GM23338 (cell line): ENCODE measurements at regions not wholly inside any gene's neighbourhood (a gene's known extent, or its start where the extent isn't known, plus 50 kb on each side); places are given as distances from the start of the nearest gene placed in this dataset.
A peak's percentile ranks its signal among the peaks of the same experiment; 100 is the strongest.

Experiments
- ATAC-seq: fragments of 200-7000 bp; cut with Tn5 transposase; 3 replicates; pipeline ENCODE4 v1.9.1; 2020
- DNase-seq: peaks from one replicate; pipeline ENCODE4 v3.0.0-alpha.2; 2015; ENCODE audit warnings: low spot score
- H2AFZ ChIP-seq: fragments of 200-600 bp; sonication (generic); 2 replicates; pipeline ENCODE4 v1.8.0; 2016; ENCODE audit warnings: antibody characterized with exemption, mild to moderate bottlenecking, moderate library complexity
- H3F3A ChIP-seq: fragments of 200-600 bp; sonication (generic); replicated peaks from 2 replicates; pipeline ENCODE4 v1.8.0; 2017; ENCODE audit warnings: antibody characterized with exemption, mixed run types, low read depth
- H3K27ac ChIP-seq: fragments of 200-600 bp; sonication (generic); 2 replicates; pipeline ENCODE4 v1.6.1; 2016; ENCODE audit warnings: low read depth
- H3K27me3 ChIP-seq: fragments of 200-600 bp; sonication (generic); 2 replicates; pipeline ENCODE4 v1.8.0; 2016; ENCODE audit warnings: mild to moderate bottlenecking, mixed run types, moderate library complexity; ENCODE audit not compliant: insufficient read depth
- H3K36me3 ChIP-seq: fragments of 200-600 bp; sonication (generic); 2 replicates; pipeline ENCODE4 v1.8.0; 2016; ENCODE audit warnings: mild to moderate bottlenecking; ENCODE audit not compliant: insufficient read depth
- H3K4me1 ChIP-seq: fragments of 200-600 bp; sonication (generic); 2 replicates; pipeline ENCODE4 v1.8.0; 2016; ENCODE audit warnings: mild to moderate bottlenecking, moderate library complexity; ENCODE audit not compliant: insufficient read depth
- H3K4me2 ChIP-seq: fragments of 200-600 bp; sonication (generic); 2 replicates; pipeline ENCODE4 v1.7.1; 2017; ENCODE audit warnings: mixed run types
- H3K4me3 ChIP-seq: fragments of 200-600 bp; sonication (generic); 2 replicates; pipeline ENCODE4 v1.6.1; 2016; ENCODE audit warnings: mixed run types
- H3K79me2 ChIP-seq: fragments of 200-600 bp; sonication (generic); replicated peaks from 2 replicates; pipeline ENCODE4 v1.8.0; 2017; ENCODE audit warnings: mild to moderate bottlenecking; ENCODE audit not compliant: insufficient read depth
- H3K9me2 ChIP-seq: fragments of 200-600 bp; sonication (generic); 2 replicates; pipeline ENCODE4 v1.8.0; 2017; ENCODE audit not compliant: insufficient read depth
- H4K20me1 ChIP-seq: fragments of 200-600 bp; sonication (generic); replicated peaks from 2 replicates; pipeline ENCODE4 v1.8.0; 2017; ENCODE audit warnings: mild to moderate bottlenecking; ENCODE audit not compliant: insufficient read depth
- H3K27ac Mint-ChIP-seq: 2 replicates; pipeline ENCODE4 v1.8.0; 2020; ENCODE audit warnings: inconsistent platforms, mild to moderate bottlenecking, moderate library complexity, mixed read lengths
- H3K27me3 Mint-ChIP-seq: 3 replicates; pipeline ENCODE4 v1.8.0; 2022; ENCODE audit warnings: low read depth, mild to moderate bottlenecking, moderate library complexity, mixed read lengths, inconsistent platforms; ENCODE audit not compliant: insufficient read depth, poor library complexity
- H3K36me3 Mint-ChIP-seq: 3 replicates; pipeline ENCODE4 v1.8.0; 2021; ENCODE audit warnings: low read depth, mild to moderate bottlenecking, inconsistent platforms, moderate library complexity, mixed read lengths
- H3K4me1 Mint-ChIP-seq: 3 replicates; pipeline ENCODE4 v1.8.0; 2020; ENCODE audit warnings: mild to moderate bottlenecking, inconsistent platforms, mixed read lengths
- H3K4me3 Mint-ChIP-seq: 3 replicates; pipeline ENCODE4 v1.8.0; 2021; ENCODE audit warnings: moderate library complexity, mild to moderate bottlenecking, inconsistent platforms, mixed read lengths
- H3K9me3 Mint-ChIP-seq: 3 replicates; pipeline ENCODE4 v1.8.0; 2020; ENCODE audit warnings: moderate library complexity, mild to moderate bottlenecking, inconsistent platforms, mixed read lengths
- JUNB ChIP-seq: IDR thresholded peaks from one replicate; pipeline ENCODE4 v1.6.1; 2016; ENCODE audit warnings: antibody characterized with exemption; ENCODE audit not compliant: unreplicated experiment
- STAT1 ChIP-seq: IDR thresholded peaks from one replicate; pipeline ENCODE4 v1.6.1; 2016; ENCODE audit warnings: antibody characterized with exemption; ENCODE audit not compliant: unreplicated experiment
- ZNF331 ChIP-seq: fragments of 250-450 bp; sonication (Bioruptor Pico); IDR thresholded peaks from 2 replicates; pipeline ENCODE4 v1.5.0; 2020; ENCODE audit warnings: low read depth, mild to moderate bottlenecking, moderate library complexity
- ZNF462 ChIP-seq: fragments of 250-450 bp; sonication (Bioruptor Pico); IDR thresholded peaks from 2 replicates; pipeline ENCODE4 v1.5.0; 2020; ENCODE audit warnings: mild to moderate bottlenecking, moderate library complexity
- TF ChIP-seq, protein P1 (sequence below): IDR thresholded peaks from one replicate; pipeline ENCODE4 v1.6.1; 2018; ENCODE audit warnings: antibody characterized with exemption; ENCODE audit not compliant: unreplicated experiment

- TF ChIP-seq ZNF462 (CRISPR knock-in tag) (no peak), STAT1 (no peak)
These were observed 213.3 kb upstream of the HNRNPA3 start (continued) for GRCh38 chr2:176999301-176999700.

DNA sequence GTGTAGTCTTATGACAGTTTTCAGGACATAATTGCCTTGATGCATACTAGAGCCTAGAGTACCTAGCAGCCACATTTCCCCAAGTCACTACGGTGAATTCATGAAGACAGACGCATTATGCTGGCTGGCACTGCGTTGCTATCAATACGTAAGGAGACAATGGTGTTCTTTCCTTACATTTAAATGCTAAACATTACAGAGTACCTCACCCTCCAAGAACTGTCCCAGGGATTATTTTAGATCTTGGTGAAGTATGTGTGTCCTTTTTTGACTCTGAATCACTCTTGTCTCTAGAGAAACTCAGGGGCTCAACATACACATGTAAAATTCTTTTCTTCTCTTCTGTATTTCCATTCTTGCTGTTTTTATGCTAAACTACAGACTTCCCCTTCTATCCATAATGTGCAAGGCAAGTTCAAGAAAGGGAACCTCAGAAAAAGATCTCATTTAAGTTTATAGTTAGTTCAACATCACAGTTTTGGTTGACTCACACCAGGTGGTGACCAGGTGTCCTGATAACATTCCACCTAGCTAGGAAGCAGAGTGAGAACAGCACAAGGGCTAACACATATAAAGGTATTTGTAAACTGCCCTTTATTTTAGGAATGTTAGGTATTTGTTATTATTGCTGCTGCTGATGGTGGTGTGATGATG lies 212.4 kb upstream of the HNRNPA3 start:
- no peak overlapping the region for H3K4me2 ChIP-seq
- Mint-ChIP-seq H3K36me3 (no peaks in the 10 kb centered on the region), H3K4me1 (peaks cover 14% of the 10 kb centered on the region; the same call in 2 of the 3 replicates), H3K4me3 (no peak overlapping the region), H3K27me3 (no peaks in the 10 kb centered on the region), H3K9me3 (no peaks in the 10 kb centered on the region), H3K27ac (peak overlapping the region; percentile 3; the same call in 1 of the 2 replicates)
- no peak overlapping the region; the same call in 1 of the 2 replicates for H2AFZ ChIP-seq
- H3K27me3 ChIP-seq = no peaks in the 10 kb centered on the region
- H3K4me1 ChIP-seq = 0 out of 2 replicates have a peak, but pooled peaks cover 9% of the 10 kb centered on the region
- peaks cover 18% of the 10 kb centered on the region for H3K9me2 ChIP-seq
- no peaks in the 10 kb centered on the region for H3K79me2 ChIP-seq
- ATAC-seq (peak; percentile 28; the same call in 1 of the 3 replicates), DNase-seq (peak; percentile 15)
- no peaks in the 10 kb centered on the region for H3K36me3 ChIP-seq
- H3F3A ChIP-seq = no peaks in the 10 kb centered on the region
- H3K27ac ChIP-seq = no peak overlapping the region
- no peak overlapping the region for H3K4me3 ChIP-seq
- H4K20me1 ChIP-seq = no peaks in the 10 kb centered on the region
- TF ChIP-seq JUNB (no peak), STAT1 (no peak), ZNF462 (CRISPR knock-in tag) (no peak), ZNF331 (no peak)
- TF ChIP-seq, protein P1, sequence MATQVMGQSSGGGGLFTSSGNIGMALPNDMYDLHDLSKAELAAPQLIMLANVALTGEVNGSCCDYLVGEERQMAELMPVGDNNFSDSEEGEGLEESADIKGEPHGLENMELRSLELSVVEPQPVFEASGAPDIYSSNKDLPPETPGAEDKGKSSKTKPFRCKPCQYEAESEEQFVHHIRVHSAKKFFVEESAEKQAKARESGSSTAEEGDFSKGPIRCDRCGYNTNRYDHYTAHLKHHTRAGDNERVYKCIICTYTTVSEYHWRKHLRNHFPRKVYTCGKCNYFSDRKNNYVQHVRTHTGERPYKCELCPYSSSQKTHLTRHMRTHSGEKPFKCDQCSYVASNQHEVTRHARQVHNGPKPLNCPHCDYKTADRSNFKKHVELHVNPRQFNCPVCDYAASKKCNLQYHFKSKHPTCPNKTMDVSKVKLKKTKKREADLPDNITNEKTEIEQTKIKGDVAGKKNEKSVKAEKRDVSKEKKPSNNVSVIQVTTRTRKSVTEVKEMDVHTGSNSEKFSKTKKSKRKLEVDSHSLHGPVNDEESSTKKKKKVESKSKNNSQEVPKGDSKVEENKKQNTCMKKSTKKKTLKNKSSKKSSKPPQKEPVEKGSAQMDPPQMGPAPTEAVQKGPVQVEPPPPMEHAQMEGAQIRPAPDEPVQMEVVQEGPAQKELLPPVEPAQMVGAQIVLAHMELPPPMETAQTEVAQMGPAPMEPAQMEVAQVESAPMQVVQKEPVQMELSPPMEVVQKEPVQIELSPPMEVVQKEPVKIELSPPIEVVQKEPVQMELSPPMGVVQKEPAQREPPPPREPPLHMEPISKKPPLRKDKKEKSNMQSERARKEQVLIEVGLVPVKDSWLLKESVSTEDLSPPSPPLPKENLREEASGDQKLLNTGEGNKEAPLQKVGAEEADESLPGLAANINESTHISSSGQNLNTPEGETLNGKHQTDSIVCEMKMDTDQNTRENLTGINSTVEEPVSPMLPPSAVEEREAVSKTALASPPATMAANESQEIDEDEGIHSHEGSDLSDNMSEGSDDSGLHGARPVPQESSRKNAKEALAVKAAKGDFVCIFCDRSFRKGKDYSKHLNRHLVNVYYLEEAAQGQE = no peak
